Frontal cortex (tissue), 3 donors: ENCODE measurements at regions not wholly inside any gene's neighbourhood (a gene's known extent, or its start where the extent isn't known, plus 50 kb on each side); places are given as distances from the start of the nearest gene placed in this dataset.
A peak's percentile ranks its signal among the peaks of the same experiment; 100 is the strongest.
"Not testable (repeated sequence)": the region's sequence is repeated elsewhere in the genome, so short reads cannot be mapped to it uniquely, and the experiment has no call there.

Experiments used
- DNase-seq, 2 donors: peaks; one replicate each; pipeline ENCODE4 v3.0.0; 2012; ENCODE audit warnings: low spot score in 2 of 2
- FAIRE-seq: peaks from 2 replicates; lab custom pipeline; 2012; peaks lifted over from hg19 to GRCh38; lab: Jason Lieb, UNC
- donor health status: control.
- donor health status: control.
- donor health status: control.

DNA sequence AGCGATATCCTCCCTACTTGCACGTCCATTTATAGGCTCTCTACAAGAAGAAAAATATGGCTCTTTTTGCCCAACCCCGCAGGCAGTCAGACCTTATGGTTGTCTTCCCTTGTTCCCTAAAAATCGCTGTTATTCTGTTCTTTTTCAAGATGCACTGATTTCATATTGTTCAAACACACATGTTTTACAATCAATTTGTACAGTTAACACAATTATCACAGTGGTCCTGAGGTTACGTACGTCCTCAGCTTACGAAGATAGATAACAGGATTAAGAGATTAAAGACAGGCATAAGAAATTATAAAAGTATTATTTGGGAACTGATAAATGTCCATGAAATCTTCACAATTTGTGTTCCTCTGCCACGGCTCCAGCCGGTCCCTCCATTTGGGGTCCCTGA, 468.9 kb upstream of the PIK3R1 start:
- DNase-seq, FAIRE-seq: not testable (repeated sequence)

DNA sequence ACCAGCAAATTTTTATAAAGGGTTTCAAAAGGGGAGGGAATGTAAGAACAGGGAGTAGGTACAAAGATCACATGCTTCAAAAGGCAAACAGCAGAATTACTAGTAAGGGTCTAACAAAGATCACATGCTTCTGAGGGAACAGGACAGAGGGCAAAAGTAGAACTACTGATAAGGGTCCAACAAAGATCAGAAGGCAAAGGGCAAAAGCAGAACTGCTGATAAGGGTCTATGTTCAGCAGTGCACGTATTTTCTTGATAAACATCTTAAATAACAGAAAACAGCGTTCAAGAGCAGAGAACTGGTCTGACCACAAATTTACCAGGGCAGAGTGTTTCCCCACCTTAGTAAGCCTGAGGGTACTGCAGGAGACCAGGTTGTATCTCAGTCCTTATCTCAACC, 469.5 kb upstream of the PIK3R1 start:
- DNase-seq (no peak), FAIRE-seq (no peak)

DNA sequence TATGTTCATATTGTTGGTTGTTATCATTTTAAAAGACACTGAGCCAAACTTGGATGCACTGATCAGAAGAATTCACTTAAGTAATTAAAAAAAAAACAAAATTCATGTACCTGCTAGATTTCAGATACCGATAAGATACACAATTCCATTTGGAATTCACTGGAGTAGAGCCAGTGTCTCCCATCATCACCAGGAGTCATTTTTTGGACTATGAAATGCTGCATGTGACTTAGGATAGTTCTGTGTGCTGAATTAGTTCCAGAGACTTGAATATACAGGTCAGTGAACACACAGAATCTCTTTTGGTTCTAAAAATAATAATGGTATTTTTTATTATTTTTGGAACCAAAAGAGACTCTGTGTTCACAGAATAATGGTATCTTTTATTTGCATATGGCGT, 482.6 kb upstream of the PIK3R1 start:
- FAIRE-seq (no peak), DNase-seq (no peak)

DNA sequence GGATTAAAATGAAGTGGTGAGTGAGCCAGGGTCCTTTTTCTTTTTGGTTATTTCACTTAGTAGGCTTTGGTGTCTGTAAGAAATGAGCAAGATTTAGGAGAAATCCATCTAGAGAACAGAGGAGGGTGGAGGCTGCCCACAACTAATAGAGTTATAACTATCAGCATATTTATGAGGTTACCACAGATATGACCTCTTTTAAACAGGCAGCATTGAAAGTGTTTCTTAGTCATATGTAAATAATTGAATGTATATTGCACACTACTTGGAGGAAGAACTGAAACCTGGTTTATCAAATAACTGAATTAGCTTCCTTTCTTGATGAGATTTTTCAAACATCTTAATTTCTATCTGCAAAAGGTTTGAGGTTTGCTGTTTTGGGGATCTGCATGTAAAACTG, 483.1 kb upstream of the PIK3R1 start:
- no peak for FAIRE-seq

DNA sequence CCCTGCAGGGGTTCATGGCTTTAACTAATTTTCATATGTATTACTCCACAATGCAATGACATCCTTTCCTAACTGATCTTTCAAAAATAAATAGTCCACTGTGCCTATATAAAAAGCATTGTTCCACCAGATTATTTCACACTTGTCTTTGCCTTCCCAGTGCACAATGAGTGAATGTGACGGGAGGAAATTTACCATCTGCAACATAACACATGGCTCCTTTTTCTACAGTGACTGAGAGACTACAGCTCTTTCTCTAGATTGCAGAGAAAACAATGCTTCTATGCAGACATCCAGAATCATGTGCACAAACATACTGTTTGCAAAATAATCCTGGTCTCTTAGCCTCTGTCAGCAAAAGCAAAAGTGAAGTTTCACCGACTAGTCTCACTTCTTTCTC, 483.7 kb upstream of the PIK3R1 start:
- peak in 1 of 2 donors; percentile 52 for DNase-seq
- peak; percentile 98 for FAIRE-seq

More for the DNA sequence above, 483.1 kb upstream of the PIK3R1 start:
- DNase-seq: no peak

DNA sequence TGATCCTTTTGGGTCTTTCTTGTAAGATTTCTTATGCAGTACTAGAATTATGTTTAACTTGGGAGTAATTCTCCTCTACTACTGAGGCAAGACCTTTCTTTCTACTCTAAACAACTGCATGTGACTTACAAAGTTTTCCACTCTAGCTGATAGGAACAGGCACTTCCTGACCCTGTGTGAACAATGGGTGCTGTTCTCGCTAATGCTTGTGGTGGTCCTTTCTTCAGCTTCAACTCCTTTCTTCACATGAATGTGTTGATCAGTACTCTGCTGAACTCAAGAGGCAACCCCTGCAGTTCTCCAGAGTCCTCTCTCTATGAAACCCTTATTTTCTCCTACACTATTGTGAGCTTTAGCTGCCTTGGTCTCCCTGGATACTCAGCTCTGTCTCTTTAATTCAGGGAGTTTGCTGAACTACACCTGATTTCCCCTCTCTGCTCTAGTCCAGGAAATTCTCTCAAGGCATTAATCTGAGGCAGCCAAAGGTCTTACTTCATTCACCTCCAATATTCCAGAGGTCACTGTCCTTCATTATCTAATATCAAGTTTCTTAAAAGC, 484.6 kb upstream of the PIK3R1 start:
- DNase-seq (no peak), FAIRE-seq (no peak)

DNA sequence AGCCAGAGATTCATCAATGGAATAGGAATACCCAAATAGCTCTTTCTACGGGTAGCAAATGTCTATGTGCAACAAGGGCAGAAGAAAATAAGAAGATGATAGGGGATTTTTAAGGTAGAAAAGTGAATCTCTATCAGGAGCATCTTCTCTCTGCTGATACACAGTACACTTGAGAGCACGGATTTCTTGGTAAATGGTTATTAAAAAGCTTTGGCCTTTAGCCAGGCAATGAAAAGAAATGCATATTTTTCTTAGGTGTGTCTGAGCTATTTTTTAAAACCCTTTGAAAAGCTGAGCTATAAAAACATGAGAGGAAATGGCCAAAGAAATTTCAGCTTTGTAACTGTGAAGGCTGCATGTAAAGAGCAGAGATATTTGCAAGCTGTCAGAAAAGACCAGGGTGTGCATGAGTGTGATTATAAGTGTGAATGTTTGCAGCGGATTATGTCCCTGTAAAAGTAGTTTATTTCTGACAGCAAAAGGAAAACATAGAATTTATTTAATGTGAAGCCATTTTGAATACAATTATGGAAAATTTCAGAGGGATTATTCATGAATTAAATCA, 487.1 kb upstream of the PIK3R1 start:
- DNase-seq: no peak
- FAIRE-seq: no peak

DNA sequence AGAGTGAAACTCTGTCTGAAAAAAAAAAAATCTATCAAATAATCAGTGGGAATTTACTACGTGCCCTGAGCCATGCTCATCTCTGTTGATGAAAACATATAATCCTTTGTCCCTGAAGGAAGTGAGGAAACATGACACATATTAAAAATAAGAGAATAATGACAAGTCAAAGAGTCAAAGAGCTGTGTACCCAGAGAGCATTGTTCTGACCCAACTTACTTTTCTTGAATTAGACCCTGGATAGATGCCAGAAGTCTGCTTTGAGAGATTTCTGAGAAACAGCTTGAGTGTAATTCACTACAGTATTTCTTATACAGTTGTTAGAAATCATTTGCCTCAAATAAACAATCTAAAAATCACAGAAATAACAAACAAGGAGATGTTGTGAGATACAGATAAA, 490.0 kb upstream of the PIK3R1 start:
- no peak for DNase-seq
- no peak for FAIRE-seq

DNA sequence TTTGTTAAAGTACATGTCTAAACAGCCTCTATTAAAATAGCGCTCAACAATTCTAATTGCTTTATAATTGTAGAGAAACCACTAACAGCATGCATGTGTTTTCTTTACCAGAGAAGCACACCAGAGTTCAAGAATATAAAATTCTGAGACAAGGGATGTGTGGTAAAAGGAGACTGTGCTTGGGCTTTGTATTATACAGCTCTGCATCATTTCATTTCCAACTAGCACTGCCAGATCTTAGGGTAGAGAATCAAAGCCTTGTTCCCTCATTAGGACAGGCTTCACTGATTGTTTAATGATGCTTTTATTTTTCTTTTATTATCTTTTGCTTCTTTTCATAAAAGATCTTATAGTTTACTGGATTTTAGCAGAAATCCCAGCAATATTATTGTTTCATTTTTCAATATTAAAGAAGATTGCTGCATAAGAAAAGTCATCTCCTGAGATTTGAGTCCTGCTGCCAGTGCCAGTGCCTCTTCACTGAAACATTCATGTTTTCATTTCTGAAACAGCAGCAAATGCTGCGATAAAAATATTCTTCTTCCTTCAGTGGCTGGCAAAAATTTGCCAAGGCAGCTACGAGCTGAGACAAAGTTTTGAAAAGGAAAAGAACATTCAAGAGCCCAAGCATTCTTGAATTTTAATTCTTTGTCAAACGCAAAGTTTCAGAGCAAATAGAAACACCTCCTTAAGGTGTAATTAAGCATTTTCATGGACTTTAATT, 491.0 kb upstream of the PIK3R1 start:
- DNase-seq: peak in 1 of 2 donors; percentile 11

DNA sequence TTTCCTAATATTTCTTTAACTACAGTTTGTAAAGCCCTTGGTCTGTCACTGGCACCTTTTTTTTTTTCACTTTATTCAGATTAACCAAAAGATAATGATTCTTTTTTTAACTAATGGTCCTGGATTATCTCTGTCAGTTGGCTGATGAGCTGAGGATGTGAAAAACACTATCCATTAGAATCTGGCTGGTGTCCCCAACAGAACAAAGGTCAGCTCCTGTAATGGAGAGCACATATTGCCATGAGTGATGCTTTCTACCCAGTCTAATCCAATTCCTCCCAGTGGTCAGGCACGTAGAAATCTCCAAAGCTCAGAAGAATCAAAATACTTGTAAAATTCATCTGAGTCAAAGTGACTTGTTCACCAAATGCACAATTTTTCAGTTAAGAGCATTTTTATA, 491.7 kb upstream of the PIK3R1 start:
- no peak for FAIRE-seq
- DNase-seq: no peak

More for the DNA sequence above, 491.0 kb upstream of the PIK3R1 start:
- FAIRE-seq: no peak

DNA sequence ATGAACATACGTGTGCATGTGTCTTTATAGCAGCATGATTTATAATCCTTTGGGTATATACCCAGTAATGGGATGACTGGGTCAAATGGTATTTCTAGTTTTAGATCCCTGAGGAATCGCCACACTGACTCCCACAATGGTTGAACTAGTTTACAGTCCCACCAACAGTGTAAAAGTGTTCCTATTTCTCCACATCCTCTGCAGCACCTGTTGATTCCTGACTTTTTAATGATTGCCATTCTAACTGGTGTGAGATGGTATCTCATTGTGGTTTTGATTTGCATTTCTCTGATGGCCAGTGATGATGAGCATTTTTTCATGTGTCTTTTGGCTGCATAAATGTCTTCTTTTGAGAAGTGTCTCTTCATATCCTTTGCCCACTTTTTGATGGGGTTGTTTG, 493.0 kb upstream of the PIK3R1 start:
- not testable (repeated sequence) for FAIRE-seq

DNA sequence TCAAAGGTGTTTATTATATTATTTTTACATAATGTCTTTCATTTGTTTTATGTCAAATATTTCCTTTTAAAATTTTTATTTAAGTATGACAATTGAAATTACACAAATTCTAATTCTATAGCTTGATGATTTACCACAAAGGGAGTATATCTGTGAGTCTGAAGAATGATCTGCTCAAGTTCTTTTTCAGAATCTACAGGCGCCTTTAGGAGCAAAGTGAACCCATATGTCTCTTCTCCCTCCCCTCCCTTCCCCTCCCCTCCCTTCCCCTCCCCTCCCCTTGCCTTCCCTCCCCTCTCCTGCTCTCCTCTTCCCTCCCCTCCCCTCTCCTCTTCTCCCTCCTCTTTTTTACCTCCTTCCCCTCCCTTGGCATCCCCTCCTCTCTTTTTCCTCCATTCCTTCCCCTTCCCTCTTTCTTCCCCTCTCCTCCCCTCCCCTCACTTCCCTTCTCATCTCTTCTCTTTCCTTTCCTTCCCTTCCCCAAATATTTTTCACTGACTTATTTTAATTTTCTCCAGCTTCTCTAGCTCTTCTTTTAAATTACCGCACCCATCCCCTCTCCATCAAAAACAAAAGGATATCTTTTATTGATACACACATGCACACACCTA, 495.3 kb upstream of the PIK3R1 start:
- FAIRE-seq (no peak), DNase-seq (no peak)

More for the DNA sequence above, 493.0 kb upstream of the PIK3R1 start:
- DNase-seq: not testable (repeated sequence)

DNA sequence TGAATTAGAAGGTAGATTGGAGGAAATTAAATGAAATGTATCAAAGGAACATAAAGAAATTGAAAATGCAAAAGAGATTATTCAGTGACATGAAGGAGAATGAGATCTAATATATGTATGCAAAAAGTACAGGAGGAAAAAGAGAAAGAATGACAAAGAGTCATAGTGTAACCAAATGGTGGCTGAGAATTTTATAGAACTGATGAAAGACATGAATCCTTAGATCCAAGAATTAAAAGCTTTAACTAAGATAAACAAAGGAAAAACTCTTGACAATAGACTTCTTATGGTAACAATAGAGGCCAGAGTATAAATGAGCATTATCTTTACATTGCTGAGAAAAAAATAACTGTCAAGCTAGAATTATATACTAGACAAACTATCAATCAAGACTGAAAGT, 505.4 kb upstream of the CD180 start:
- no peak for DNase-seq
- FAIRE-seq: no peak

DNA sequence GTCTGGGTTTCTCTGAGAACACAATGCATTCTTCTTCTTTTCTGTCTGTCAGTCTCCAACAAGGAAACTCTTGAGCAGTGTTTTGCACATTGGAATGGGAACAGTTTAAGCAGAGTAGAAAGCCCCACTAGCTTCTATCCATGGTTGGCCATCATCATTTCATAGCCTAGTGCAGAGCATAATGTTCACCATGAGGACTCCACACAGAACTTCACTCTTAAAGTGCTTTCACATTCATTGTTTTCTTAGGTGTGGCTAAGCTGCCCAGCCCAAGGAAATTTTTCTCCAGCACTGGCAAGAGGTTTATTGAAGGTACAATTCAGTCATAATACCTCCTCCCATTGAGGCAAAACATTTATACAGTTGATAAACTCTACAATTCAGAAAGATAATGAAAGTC, 503.0 kb upstream of the CD180 start:
- FAIRE-seq: no peak

DNA sequence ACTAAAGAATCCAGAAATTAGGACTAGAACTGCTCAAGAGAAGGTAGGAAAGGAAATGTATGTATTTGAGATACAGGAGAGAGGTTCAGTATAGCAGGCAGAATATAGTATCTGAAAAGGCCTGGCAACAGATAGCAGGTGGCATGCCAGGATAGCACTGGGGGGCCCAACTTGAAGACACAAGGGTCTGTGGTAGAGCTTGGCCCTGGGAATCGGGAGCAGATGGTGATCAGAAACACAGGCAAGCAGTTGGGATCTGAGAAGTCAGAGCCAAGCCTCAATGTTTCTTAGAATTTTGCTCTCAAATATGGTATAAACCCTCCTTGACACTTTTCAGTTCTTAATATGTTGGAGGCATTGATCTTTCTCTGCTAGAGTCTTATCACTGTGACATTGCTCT, 499.8 kb upstream of the CD180 start:
- DNase-seq: no peak

More for the DNA sequence above, 503.0 kb upstream of the CD180 start:
- DNase-seq: no peak

DNA sequence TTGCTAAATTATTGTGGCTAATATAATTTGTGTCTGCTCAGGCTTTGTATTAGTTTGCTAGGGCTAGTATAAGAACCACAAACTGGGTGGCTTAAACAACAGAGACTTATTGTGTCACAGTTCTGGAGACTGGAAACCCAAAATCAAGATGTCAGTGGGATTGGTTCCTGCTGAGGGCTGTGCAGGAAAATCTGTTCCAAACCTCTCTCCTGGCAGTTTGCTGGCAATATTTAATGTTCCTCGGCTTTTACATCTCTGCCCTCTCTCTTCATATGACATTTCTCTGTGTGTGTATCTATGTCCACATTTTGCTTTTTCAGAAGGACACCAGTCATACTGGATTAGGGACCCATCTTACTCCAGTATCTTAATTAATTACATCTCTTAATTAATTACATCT, 498.8 kb upstream of the CD180 start:
- FAIRE-seq (no peak), DNase-seq (no peak)

More for the DNA sequence above, 499.8 kb upstream of the CD180 start:
- FAIRE-seq: no peak

DNA sequence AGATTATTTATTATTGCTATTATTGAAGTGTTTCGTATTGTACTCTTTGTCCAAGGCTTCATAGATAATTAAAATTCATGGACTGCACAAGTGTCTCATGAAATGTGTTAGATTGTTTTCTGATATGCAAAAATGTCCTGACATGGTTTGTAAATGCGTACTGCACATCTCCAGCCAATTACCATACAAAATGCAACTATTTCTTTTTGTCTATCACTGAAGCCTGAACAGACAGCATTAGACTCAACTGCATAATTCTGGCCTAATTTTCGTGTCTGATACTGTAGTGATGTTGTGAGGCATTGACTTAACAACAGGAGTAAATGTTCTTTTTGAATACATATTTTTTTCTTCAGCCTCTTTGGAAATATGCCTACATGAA, 498.2 kb upstream of the CD180 start:
- DNase-seq (no peak), FAIRE-seq (no peak)

DNA sequence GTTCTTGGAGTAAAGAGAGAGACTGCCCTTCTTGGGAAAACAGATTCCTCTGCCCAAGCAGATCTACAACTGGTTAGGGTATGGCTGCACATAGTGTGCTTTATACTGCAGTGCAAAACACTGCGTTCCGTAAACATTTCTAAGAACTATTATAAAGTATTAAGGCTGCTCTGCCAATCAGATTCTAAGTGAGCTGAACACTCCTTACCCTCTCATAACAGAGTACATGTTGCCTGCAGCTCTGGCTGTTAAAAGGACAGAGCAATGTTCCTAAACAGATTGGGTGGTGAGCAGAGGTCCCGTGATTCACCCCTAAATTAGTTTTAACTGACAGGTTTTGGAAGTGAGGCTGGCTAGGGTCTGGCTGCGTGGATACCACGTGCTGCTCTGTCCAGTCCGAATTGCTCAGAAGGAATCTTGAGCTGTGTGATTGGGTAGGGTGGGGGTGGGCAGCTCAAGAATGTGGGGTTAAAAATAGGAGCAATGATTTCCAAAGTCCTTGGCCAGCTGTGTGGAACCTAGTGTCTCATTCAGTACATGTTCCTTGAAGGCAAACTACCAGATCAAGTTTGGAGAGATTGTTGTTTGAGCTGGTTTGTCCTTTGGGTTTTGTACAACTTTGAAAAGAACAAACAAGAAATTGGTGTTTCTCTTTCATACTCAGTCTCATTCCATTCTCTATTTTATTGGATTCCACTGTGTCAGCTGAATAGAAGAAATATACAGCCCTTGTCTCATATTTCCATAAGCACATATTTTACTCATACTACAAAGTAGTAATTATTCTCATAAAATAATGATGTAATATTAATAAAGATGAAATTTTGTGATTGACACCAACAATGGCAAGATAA, 497.6 kb upstream of the CD180 start:
- no peak for DNase-seq
- FAIRE-seq: peak; percentile 31

DNA sequence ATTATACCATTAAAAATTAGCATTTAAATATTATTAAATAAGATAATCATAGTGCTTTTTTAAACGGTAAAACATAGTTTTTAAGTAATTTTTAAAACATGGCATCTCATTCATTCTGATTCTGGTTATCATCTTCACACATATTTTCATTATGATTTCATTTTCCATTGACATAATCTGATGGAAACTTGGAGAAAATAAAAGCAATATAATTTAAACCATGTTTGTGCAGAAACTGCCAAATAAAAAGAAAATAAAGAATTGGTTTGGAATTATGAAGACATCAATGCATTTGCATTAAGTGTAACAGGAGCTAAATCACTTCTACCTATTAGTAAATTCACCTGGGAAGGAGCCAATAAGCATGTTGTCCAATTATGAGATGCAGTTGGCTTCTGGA, 490.1 kb upstream of the CD180 start:
- FAIRE-seq (no peak), DNase-seq (no peak)

DNA sequence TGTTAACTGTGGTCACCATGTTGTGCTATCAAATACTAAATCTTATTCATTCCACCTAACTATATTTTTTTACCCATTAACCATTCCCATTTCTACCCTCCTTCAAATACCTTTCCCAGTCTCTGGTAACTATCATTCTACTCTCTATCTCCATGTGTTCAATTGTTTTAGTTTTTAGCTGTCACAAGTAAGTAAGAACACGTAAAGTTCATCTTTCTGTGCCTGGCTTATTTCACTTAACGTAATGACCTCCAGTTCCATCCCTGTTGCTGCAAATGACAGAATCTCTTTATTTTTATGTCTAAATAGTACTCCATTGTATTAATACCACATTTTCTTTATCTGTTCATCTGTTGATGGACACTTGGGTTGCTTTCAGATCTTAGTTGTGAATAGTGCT, 485.1 kb upstream of the CD180 start:
- no peak for FAIRE-seq
- DNase-seq: no peak
